Erythroblast (primary cell): ENCODE measurements at regions not wholly inside any gene's neighbourhood (a gene's known extent, or its start where the extent isn't known, plus 50 kb on each side); places are given as distances from the start of the nearest gene placed in this dataset.

Experiments
- GATA1 ChIP-seq: IDR thresholded peaks from 2 replicates; pipeline ENCODE4 v1.6.1; 2011; ENCODE audit warnings: low read depth, mild to moderate bottlenecking, control low read depth, low read length, moderate library complexity
- POLR2A ChIP-seq: IDR thresholded peaks from 2 replicates; pipeline ENCODE4 v1.6.1; 2011; ENCODE audit warnings: mild to moderate bottlenecking, low read length

DNA sequence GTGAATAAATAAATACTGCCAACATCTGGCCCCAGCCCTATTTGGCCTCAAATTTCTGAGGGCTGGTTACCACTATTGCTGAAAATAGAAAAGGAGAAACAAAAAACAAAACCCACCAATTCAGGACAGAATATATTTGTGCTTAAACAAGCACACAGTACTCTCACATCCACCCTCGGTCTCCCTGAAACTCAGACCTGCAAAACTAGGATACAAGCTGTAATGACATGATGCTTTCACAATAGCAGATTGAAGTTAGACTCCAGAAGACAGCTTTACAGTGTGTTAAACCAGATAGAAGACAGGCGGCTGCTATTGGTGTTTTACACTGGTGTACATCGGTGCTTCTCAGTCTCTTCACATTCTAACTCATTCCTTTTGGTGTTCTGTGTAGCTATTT lies 214.9 kb upstream of the DMRT1 start:
- TF ChIP-seq POLR2A (no peak), GATA1 (no peak)
